H1 (cell line): ENCODE measurements at regions not wholly inside any gene's neighbourhood (a gene's known extent, or its start where the extent isn't known, plus 50 kb on each side); places are given as distances from the start of the nearest gene placed in this dataset.

ENCODE experiments used
- BACH1 ChIP-seq: IDR thresholded peaks from 2 replicates; pipeline ENCODE4 v1.6.1; 2012; ENCODE audit warnings: low read length, improper control_type of control experiment
- JUN ChIP-seq: IDR thresholded peaks from 2 replicates; pipeline ENCODE4 v1.6.1; 2011; ENCODE audit warnings: low read depth, mild to moderate bottlenecking, improper control_type of control experiment, low read length
- KDM5A ChIP-seq: fragments of 200-600 bp; IDR thresholded peaks from 2 replicates; pipeline ENCODE4 v1.7.1; 2012; ENCODE audit warnings: mild to moderate bottlenecking, low read length, inconsistent platforms, mixed read lengths
- SIN3A ChIP-seq, 2 experiments: IDR thresholded peaks in 1 of 2; conservative IDR thresholded peaks in 1 of 2; 2 replicates each; pipeline ENCODE4 v1.6.1; 2011 to 2012; ENCODE audit warnings: low read length in 2 of 2, improper control_type of control experiment in 1 of 2, low read depth in 1 of 2, mild to moderate bottlenecking in 1 of 2
- TAF1 ChIP-seq: IDR thresholded peaks from 2 replicates; pipeline ENCODE4 v1.6.1; 2011; ENCODE audit warnings: mild to moderate bottlenecking, low read depth, low read length
- TF ChIP-seq, protein P1 (sequence below): fragments of 300-600 bp; sonication (generic); IDR thresholded peaks from 2 replicates; pipeline ENCODE4 v1.7.1; 2012; ENCODE audit warnings: low read length, moderate library complexity, mild to moderate bottlenecking, inconsistent platforms; ENCODE audit not compliant: insufficient replicate concordance

DNA sequence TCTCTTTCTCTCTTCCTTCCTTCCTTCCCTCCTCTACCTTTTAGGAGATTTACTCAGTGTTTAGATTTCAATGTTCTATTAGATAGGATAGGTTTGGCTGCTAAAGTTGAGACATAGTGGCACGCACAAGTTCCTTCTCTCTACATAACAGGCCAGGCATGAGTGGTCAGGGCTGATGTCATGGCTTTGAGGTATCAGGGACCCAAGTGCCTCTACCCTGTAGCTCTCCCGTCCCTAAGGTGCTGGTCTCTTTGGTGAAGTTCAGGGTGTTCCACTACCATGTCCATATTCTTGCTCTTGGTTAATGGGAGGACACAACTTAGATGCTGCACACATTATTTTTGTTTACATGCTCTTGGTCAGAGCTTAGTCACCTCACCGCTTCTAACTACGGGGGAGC, 245.3 kb downstream of the QKI start (continued):
- TF ChIP-seq, protein P1, sequence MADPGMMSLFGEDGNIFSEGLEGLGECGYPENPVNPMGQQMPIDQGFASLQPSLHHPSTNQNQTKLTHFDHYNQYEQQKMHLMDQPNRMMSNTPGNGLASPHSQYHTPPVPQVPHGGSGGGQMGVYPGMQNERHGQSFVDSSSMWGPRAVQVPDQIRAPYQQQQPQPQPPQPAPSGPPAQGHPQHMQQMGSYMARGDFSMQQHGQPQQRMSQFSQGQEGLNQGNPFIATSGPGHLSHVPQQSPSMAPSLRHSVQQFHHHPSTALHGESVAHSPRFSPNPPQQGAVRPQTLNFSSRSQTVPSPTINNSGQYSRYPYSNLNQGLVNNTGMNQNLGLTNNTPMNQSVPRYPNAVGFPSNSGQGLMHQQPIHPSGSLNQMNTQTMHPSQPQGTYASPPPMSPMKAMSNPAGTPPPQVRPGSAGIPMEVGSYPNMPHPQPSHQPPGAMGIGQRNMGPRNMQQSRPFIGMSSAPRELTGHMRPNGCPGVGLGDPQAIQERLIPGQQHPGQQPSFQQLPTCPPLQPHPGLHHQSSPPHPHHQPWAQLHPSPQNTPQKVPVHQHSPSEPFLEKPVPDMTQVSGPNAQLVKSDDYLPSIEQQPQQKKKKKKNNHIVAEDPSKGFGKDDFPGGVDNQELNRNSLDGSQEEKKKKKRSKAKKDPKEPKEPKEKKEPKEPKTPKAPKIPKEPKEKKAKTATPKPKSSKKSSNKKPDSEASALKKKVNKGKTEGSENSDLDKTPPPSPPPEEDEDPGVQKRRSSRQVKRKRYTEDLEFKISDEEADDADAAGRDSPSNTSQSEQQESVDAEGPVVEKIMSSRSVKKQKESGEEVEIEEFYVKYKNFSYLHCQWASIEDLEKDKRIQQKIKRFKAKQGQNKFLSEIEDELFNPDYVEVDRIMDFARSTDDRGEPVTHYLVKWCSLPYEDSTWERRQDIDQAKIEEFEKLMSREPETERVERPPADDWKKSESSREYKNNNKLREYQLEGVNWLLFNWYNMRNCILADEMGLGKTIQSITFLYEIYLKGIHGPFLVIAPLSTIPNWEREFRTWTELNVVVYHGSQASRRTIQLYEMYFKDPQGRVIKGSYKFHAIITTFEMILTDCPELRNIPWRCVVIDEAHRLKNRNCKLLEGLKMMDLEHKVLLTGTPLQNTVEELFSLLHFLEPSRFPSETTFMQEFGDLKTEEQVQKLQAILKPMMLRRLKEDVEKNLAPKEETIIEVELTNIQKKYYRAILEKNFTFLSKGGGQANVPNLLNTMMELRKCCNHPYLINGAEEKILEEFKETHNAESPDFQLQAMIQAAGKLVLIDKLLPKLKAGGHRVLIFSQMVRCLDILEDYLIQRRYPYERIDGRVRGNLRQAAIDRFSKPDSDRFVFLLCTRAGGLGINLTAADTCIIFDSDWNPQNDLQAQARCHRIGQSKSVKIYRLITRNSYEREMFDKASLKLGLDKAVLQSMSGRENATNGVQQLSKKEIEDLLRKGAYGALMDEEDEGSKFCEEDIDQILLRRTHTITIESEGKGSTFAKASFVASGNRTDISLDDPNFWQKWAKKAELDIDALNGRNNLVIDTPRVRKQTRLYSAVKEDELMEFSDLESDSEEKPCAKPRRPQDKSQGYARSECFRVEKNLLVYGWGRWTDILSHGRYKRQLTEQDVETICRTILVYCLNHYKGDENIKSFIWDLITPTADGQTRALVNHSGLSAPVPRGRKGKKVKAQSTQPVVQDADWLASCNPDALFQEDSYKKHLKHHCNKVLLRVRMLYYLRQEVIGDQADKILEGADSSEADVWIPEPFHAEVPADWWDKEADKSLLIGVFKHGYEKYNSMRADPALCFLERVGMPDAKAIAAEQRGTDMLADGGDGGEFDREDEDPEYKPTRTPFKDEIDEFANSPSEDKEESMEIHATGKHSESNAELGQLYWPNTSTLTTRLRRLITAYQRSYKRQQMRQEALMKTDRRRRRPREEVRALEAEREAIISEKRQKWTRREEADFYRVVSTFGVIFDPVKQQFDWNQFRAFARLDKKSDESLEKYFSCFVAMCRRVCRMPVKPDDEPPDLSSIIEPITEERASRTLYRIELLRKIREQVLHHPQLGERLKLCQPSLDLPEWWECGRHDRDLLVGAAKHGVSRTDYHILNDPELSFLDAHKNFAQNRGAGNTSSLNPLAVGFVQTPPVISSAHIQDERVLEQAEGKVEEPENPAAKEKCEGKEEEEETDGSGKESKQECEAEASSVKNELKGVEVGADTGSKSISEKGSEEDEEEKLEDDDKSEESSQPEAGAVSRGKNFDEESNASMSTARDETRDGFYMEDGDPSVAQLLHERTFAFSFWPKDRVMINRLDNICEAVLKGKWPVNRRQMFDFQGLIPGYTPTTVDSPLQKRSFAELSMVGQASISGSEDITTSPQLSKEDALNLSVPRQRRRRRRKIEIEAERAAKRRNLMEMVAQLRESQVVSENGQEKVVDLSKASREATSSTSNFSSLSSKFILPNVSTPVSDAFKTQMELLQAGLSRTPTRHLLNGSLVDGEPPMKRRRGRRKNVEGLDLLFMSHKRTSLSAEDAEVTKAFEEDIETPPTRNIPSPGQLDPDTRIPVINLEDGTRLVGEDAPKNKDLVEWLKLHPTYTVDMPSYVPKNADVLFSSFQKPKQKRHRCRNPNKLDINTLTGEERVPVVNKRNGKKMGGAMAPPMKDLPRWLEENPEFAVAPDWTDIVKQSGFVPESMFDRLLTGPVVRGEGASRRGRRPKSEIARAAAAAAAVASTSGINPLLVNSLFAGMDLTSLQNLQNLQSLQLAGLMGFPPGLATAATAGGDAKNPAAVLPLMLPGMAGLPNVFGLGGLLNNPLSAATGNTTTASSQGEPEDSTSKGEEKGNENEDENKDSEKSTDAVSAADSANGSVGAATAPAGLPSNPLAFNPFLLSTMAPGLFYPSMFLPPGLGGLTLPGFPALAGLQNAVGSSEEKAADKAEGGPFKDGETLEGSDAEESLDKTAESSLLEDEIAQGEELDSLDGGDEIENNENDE, result no peak
- TF ChIP-seq SIN3A (conservative IDR thresholded peaks at IDR 0.05 in 1 of 2, IDR thresholded peaks at IDR 0.05 in 1 of 2; ENCODE audit: low read depth in 1 of 2, low read length in 2 of 2), result no peak
- no peak for TF ChIP-seq BACH1
- no peak for TF ChIP-seq KDM5A
- no peak for TF ChIP-seq JUN
- TF ChIP-seq TAF1, result no peak
